ENCODE measurements at regions not wholly inside any gene's neighbourhood (a gene's known extent, or its start where the extent isn't known, plus 50 kb on each side); places are given as distances from the start of the nearest gene placed in this dataset.

- Histone ChIP-seq H3K4me1 (ENCODE audit: insufficient read depth, low read length) (no peaks in the 10 kb centered on the region), H3K27me3 (ENCODE audit: control insufficient read depth in 1 of 2, insufficient read depth in 2 of 2, low read length in 2 of 2) (no peaks in the 10 kb centered on the region), H3K9me3 (ENCODE audit: control insufficient read depth in 1 of 2, insufficient read depth in 1 of 2, low read length in 2 of 2) (no peaks in the 10 kb centered on the region), H3K27ac (ENCODE audit: low read depth in 1 of 2, low read length in 2 of 2) (no peak overlapping the region), H3K36me3 (ENCODE audit: insufficient read depth, low read length) (no peaks in the 10 kb centered on the region), H3K4me3 (ENCODE audit: low read length) (no peak overlapping the region)
- Mint-ChIP-seq H3K4me3 (no peak overlapping the region), H3K36me3 (ENCODE audit: low read depth) (no peaks in the 10 kb centered on the region), H3K27ac (no peak overlapping the region), H3K27me3 (no peaks in the 10 kb centered on the region), H3K4me1 (ENCODE audit: low read depth) (no peaks in the 10 kb centered on the region), H3K9me3 (peaks cover 6% of the 10 kb centered on the region)
- CTCF ChIA-PET: no interaction called here
- DNase-seq (no peak), ATAC-seq (ENCODE audit: poor library complexity) (no peak)
- intact Hi-C loops (cut with DNase I, micrococcal nuclease): no loop called here
- POLR2A ChIA-PET: no interaction called here
- no peak for TF ChIP-seq CTCF (IDR thresholded peaks at IDR 0.05)
Measured at GRCh38 chr11:80320226-80320625, 879.4 kb upstream of the TENM4 start.

GRCh38 chr11:80317612-80318011, 876.8 kb upstream of the TENM4 start:
- Histone ChIP-seq H3K27me3 (ENCODE audit: control insufficient read depth in 1 of 2, insufficient read depth in 2 of 2, low read length in 2 of 2) (no peaks in the 10 kb centered on the region), H3K9me3 (ENCODE audit: control insufficient read depth in 1 of 2, insufficient read depth in 1 of 2, low read length in 2 of 2) (no peaks in the 10 kb centered on the region), H3K4me1 (ENCODE audit: insufficient read depth, low read length) (no peaks in the 10 kb centered on the region), H3K4me3 (ENCODE audit: low read length) (no peak overlapping the region), H3K36me3 (ENCODE audit: insufficient read depth, low read length) (no peaks in the 10 kb centered on the region), H3K27ac (ENCODE audit: low read depth in 1 of 2, low read length in 2 of 2) (no peak overlapping the region)
- ChIA-PET CTCF (no interaction called here), POLR2A (no interaction called here)
- H3K4me1 Mint-ChIP-seq (ENCODE audit: low read depth): no peaks in the 10 kb centered on the region
- no peak overlapping the region for H3K4me3 Mint-ChIP-seq
- DNase-seq (no peak), ATAC-seq (ENCODE audit: poor library complexity) (no peak)
- no peak for TF ChIP-seq CTCF (IDR thresholded peaks at IDR 0.05)
- H3K27me3 Mint-ChIP-seq: no peaks in the 10 kb centered on the region
- intact Hi-C loops (cut with DNase I, micrococcal nuclease): no loop called here
- no peaks in the 10 kb centered on the region for H3K36me3 Mint-ChIP-seq (ENCODE audit: low read depth)
- no peak overlapping the region for H3K27ac Mint-ChIP-seq
- H3K9me3 Mint-ChIP-seq: peaks cover 5% of the 10 kb centered on the region

GRCh38 chr11:80315200-80315599, 874.4 kb upstream of the TENM4 start:
- no peak for TF ChIP-seq CTCF (IDR thresholded peaks at IDR 0.05)
- Histone ChIP-seq H3K36me3 (ENCODE audit: insufficient read depth, low read length) (no peaks in the 10 kb centered on the region), H3K27me3 (ENCODE audit: control insufficient read depth in 1 of 2, insufficient read depth in 2 of 2, low read length in 2 of 2) (no peaks in the 10 kb centered on the region), H3K4me1 (ENCODE audit: insufficient read depth, low read length) (no peaks in the 10 kb centered on the region), H3K27ac (ENCODE audit: low read depth in 1 of 2, low read length in 2 of 2) (no peak overlapping the region), H3K9me3 (ENCODE audit: control insufficient read depth in 1 of 2, insufficient read depth in 1 of 2, low read length in 2 of 2) (no peaks in the 10 kb centered on the region), H3K4me3 (ENCODE audit: low read length) (no peak overlapping the region)
- ChIA-PET POLR2A (no interaction called here), CTCF (no interaction called here)
- Mint-ChIP-seq H3K4me1 (ENCODE audit: low read depth) (no peaks in the 10 kb centered on the region), H3K27me3 (no peaks in the 10 kb centered on the region), H3K27ac (no peak overlapping the region), H3K9me3 (peaks cover 5% of the 10 kb centered on the region), H3K4me3 (no peak overlapping the region), H3K36me3 (ENCODE audit: low read depth) (no peaks in the 10 kb centered on the region)
- ATAC-seq (ENCODE audit: poor library complexity) (no peak), DNase-seq (no peak)
- intact Hi-C loops (cut with DNase I, micrococcal nuclease): no loop called here

All from CD4-positive, alpha-beta T cell (primary cell).